Brain microvascular endothelial cell (primary cell): ENCODE measurements at regions not wholly inside any gene's neighbourhood (a gene's known extent, or its start where the extent isn't known, plus 50 kb on each side); places are given as distances from the start of the nearest gene placed in this dataset.
A peak's percentile ranks its signal among the peaks of the same experiment; 100 is the strongest.
"Not testable (repeated sequence)": the region's sequence is repeated elsewhere in the genome, so short reads cannot be mapped to it uniquely, and the experiment has no call there.

Source experiments
- DNase-seq: peaks from one replicate; pipeline ENCODE4 v3.0.0-alpha.2; 2020
- H3K27ac ChIP-seq: fragments of 250-450 bp; sonication (Bioruptor Pico); 2 replicates; pipeline ENCODE4 v1.5.1; 2020; ENCODE audit warnings: mild to moderate bottlenecking, moderate library complexity
- H3K27me3 ChIP-seq: fragments of 250-450 bp; sonication (Bioruptor Pico); replicated peaks from 2 replicates; pipeline ENCODE4 v1.5.1; 2020; ENCODE audit warnings: mild to moderate bottlenecking
- H3K36me3 ChIP-seq: fragments of 250-450 bp; sonication (Bioruptor Pico); replicated peaks from 2 replicates; pipeline ENCODE4 v1.5.1; 2020; ENCODE audit warnings: mild to moderate bottlenecking
- H3K4me3 ChIP-seq: 2 replicates; pipeline ENCODE4 v1.5.1; 2011; ENCODE audit warnings: low read depth, mild to moderate bottlenecking, control low read depth, low read length, moderate library complexity
- CTCF ChIP-seq: IDR thresholded peaks from 2 replicates; pipeline ENCODE4 v1.5.1; 2011; ENCODE audit warnings: low read depth, mild to moderate bottlenecking, moderate library complexity, low read length, control low read depth, inconsistent platforms; ENCODE audit errors: missing control alignments
- in situ Hi-C: cut with HindIII; loops from 2 replicates; pipeline ENCODE4 v1.10.0; 2017; ENCODE audit warnings: low sequenced_read_pairs, low pct_ligation_motif_present

GRCh38 chr10:3255075-3255474, 82.5 kb upstream of the PITRM1 start:
- no peak for TF ChIP-seq CTCF
- Histone ChIP-seq H3K4me3 (no peak overlapping the region), H3K36me3 (no peaks in the 10 kb centered on the region), H3K27me3 (no peaks in the 10 kb centered on the region), H3K27ac (no peak overlapping the region)
- no peak for DNase-seq
- in situ Hi-C loops = no loop called here

GRCh38 chr10:3253974-3254373, 81.4 kb upstream of the PITRM1 start:
- H3K4me3 ChIP-seq, H3K36me3 ChIP-seq, H3K27me3 ChIP-seq, H3K27ac ChIP-seq, in situ Hi-C loops, DNase-seq: not testable (repeated sequence)

- Histone ChIP-seq H3K36me3 (no peaks in the 10 kb centered on the region), H3K4me3 (no peak overlapping the region), H3K27me3 (no peaks in the 10 kb centered on the region), H3K27ac (no peak overlapping the region)
- DNase-seq = no peak
- in situ Hi-C loops = no loop called here
- TF ChIP-seq CTCF = no peak
These were observed 78.6 kb upstream of the PITRM1 start for GRCh38 chr10:3251172-3251571.

GRCh38 chr10:3249307-3249889, 76.8 kb upstream of the PITRM1 start:
- H3K27ac ChIP-seq = peak overlapping the region; percentile 81

GRCh38 chr10:3248526-3249306, 76.1 kb upstream of the PITRM1 start:
- in situ Hi-C loops = loop anchor here (25.0 kb wide), 1 partner anchor 514 kb away; no protein-coding TSS in a partner anchor
- peak overlapping the region; percentile 81 for H3K27ac ChIP-seq
- peak; percentile 85 for DNase-seq

More at GRCh38 chr10:3249307-3249889, 76.8 kb upstream of the PITRM1 start:
- in situ Hi-C loops = loop anchor here (25.0 kb wide), 1 partner anchor 513 kb away; no protein-coding TSS in a partner anchor
- Histone ChIP-seq H3K27me3 (no peaks in the 10 kb centered on the region), H3K4me3 (no peak overlapping the region), H3K36me3 (no peaks in the 10 kb centered on the region)
- TF ChIP-seq CTCF = no peak
- DNase-seq = no peak

More at GRCh38 chr10:3248526-3249306, 76.1 kb upstream of the PITRM1 start:
- H3K36me3 ChIP-seq = no peaks in the 10 kb centered on the region
- TF ChIP-seq CTCF = no peak
- no peaks in the 10 kb centered on the region for H3K27me3 ChIP-seq
- H3K4me3 ChIP-seq = no peak overlapping the region
